ENCODE measurements at regions not wholly inside any gene's neighbourhood (a gene's known extent, or its start where the extent isn't known, plus 50 kb on each side); places are given as distances from the start of the nearest gene placed in this dataset.

- no peak overlapping the region for H3K4me3 ChIP-seq
- H3K36me3 ChIP-seq, result no peaks in the 10 kb centered on the region
- TF ChIP-seq CTCF (IDR thresholded peaks at IDR 0.05) (no peak), POLR2A (IDR thresholded peaks at IDR 0.05) (no peak), EP300 (IDR thresholded peaks at IDR 0.05) (no peak)
- H3K4me1 ChIP-seq, result peaks cover 0 to 43% (median 12%) of the 10 kb centered on the region in 4 donors
- 60 to 81% methylated on average over 1 of the region's 1 CpG for WGBS, 2 donors
- no peaks in the 10 kb centered on the region for H3K27me3 ChIP-seq
- DNase-seq (ENCODE audit: low spot score in 2 of 2), result no peak
- no peaks in the 10 kb centered on the region for H3K9me3 ChIP-seq
- H3K27ac ChIP-seq, result peak overlapping the region in 3 of 4 donors; percentile 58 to 67 (median 62)
Measured at GRCh38 chr1:59151860-59152259, 145.0 kb upstream of the FGGY start.

GRCh38 chr1:59152511-59152910 is 144.4 kb upstream of the FGGY start:
- 91 to 97% methylated on average over 1 of the region's 1 CpG for WGBS, 2 donors
- no peak for TF ChIP-seq POLR2A (IDR thresholded peaks at IDR 0.05)
- TF ChIP-seq EP300 (IDR thresholded peaks at IDR 0.05), result no peak
- TF ChIP-seq CTCF (IDR thresholded peaks at IDR 0.05), result no peak
- H3K4me3 ChIP-seq, result no peak overlapping the region
- H3K27ac ChIP-seq, result peak overlapping the region in 1 of 4 donors; percentile 62
- H3K36me3 ChIP-seq, result no peaks in the 10 kb centered on the region
- H3K9me3 ChIP-seq, result no peaks in the 10 kb centered on the region
- H3K4me1 ChIP-seq, result peaks cover 0 to 42% (median 10%) of the 10 kb centered on the region in 4 donors
- no peaks in the 10 kb centered on the region for H3K27me3 ChIP-seq
- DNase-seq (ENCODE audit: low spot score in 2 of 2), result no peak

- DNase-seq (ENCODE audit: low spot score in 2 of 2), result no peak
- H3K9me3 ChIP-seq, result peaks cover 0 to 10% (median 2%) of the 10 kb centered on the region in 4 donors
- no peaks in the 10 kb centered on the region for H3K36me3 ChIP-seq
- peaks cover 0 to 37% (median 10%) of the 10 kb centered on the region in 4 donors for H3K4me1 ChIP-seq
- no peak overlapping the region for H3K4me3 ChIP-seq
- H3K27ac ChIP-seq, result no peak overlapping the region
- 98% methylated on average over 2 of the region's 2 CpGs for WGBS, 2 donors
- no peaks in the 10 kb centered on the region for H3K27me3 ChIP-seq
- no peak for TF ChIP-seq CTCF (IDR thresholded peaks at IDR 0.05)
- no peak for TF ChIP-seq EP300 (IDR thresholded peaks at IDR 0.05)
- TF ChIP-seq POLR2A (IDR thresholded peaks at IDR 0.05), result no peak
Measured at GRCh38 chr1:59154401-59154800, 142.5 kb upstream of the FGGY start.

- H3K4me1 ChIP-seq, result peaks cover 0 to 37% (median 9%) of the 10 kb centered on the region in 4 donors
- TF ChIP-seq CTCF (IDR thresholded peaks at IDR 0.05) (no peak), EP300 (IDR thresholded peaks at IDR 0.05) (no peak), POLR2A (IDR thresholded peaks at IDR 0.05) (no peak)
- H3K36me3 ChIP-seq, result no peaks in the 10 kb centered on the region
- no peaks in the 10 kb centered on the region for H3K27me3 ChIP-seq
- 96 to 100% methylated on average over 1 of the region's 1 CpG for WGBS, 2 donors
- H3K4me3 ChIP-seq, result no peak overlapping the region
- no peak overlapping the region for H3K27ac ChIP-seq
- H3K9me3 ChIP-seq, result peaks cover 0 to 10% (median 2%) of the 10 kb centered on the region in 4 donors
- DNase-seq (ENCODE audit: low spot score in 2 of 2), result no peak
Measured at GRCh38 chr1:59155351-59155750, 141.5 kb upstream of the FGGY start.

GRCh38 chr1:59156051-59156450 is 140.8 kb upstream of the FGGY start:
- Histone ChIP-seq H3K4me3 (no peak overlapping the region), H3K36me3 (no peaks in the 10 kb centered on the region), H3K27ac (no peak overlapping the region), H3K9me3 (peaks cover 0 to 10% (median 2%) of the 10 kb centered on the region in 4 donors), H3K4me1 (peaks cover 0 to 30% (median 4%) of the 10 kb centered on the region in 4 donors), H3K27me3 (no peaks in the 10 kb centered on the region)
- 13 to 16% methylated on average over 3 of the region's 3 CpGs for WGBS, 2 donors
- TF ChIP-seq EP300 (IDR thresholded peaks at IDR 0.05) (no peak), CTCF (IDR thresholded peaks at IDR 0.05) (no peak), POLR2A (IDR thresholded peaks at IDR 0.05) (no peak)
- no peak for DNase-seq (ENCODE audit: low spot score in 2 of 2)

All from tibial nerve (tissue), 4 donors.